A549 (cell line): ENCODE measurements at regions not wholly inside any gene's neighbourhood (a gene's known extent, or its start where the extent isn't known, plus 50 kb on each side); places are given as distances from the start of the nearest gene placed in this dataset.

ENCODE experiments used
- ATAC-seq, 2 experiments: fragments of 200-7000 bp in 1 of 2; fragments of >200 bp in 1 of 2; cut with Nextera tagmentation in 1 of 2; cut with Tn5 transposase in 1 of 2; 3 replicates each; pipeline versions ENCODE4 v1.8.0 to v1.9.1; 2018 to 2020; ENCODE audit warnings: mild to moderate bottlenecking in 1 of 2, moderate library complexity in 1 of 2
- CTCF ChIA-PET: fragments of 300-600 bp; sonication (Branson Sonifier 250); formaldehyde crosslinking; extraction: SDS; loops from one replicate; lab custom pipeline; 2021; ENCODE audit warnings: antibody characterized with exemption, inconsistent platforms; lab: Yijun Ruan, JAX
- POLR2A ChIA-PET: fragments of 350-600 bp; formaldehyde crosslinking; extraction: SDS; loops from one replicate; lab custom pipeline; 2021; ENCODE audit warnings: antibody characterized with exemption, inconsistent platforms; lab: Yijun Ruan, JAX
- DNase-seq, 2 experiments: peaks; one replicate each; pipeline versions ENCODE4 v3.0.0 to v3.0.0-alpha.2; 2011 to 2016; ENCODE audit warnings: low read depth in 1 of 2, low spot score in 1 of 2
- FAIRE-seq: peaks from 2 replicates; lab custom pipeline; 2011; peaks lifted over from hg19 to GRCh38; lab: Jason Lieb, UNC
- H3K27ac ChIP-seq, 2 experiments: fragments of >200 bp; sonication (Bioruptor Twin); formaldehyde crosslinking; 3 replicates each; pipeline ENCODE4 v1.5.1; 2016 to 2017
- H3K4me1 ChIP-seq: fragments of >200 bp; sonication (Bioruptor Twin); formaldehyde crosslinking; 3 replicates; pipeline ENCODE4 v1.6.1; 2016
- H3K4me2 ChIP-seq: fragments of >200 bp; sonication (Bioruptor Twin); formaldehyde crosslinking; 3 replicates; pipeline ENCODE4 v1.6.1; 2016
- H3K4me3 ChIP-seq: fragments of >200 bp; sonication (Bioruptor Twin); formaldehyde crosslinking; 3 replicates; pipeline ENCODE4 v1.5.1; 2016
- H3K9me3 ChIP-seq: fragments of >200 bp; sonication (Bioruptor Twin); formaldehyde crosslinking; 3 replicates; pipeline ENCODE4 v1.6.1; 2016
- ATOH8 ChIP-seq: fragments of 250-450 bp; sonication (Bioruptor Pico); IDR thresholded peaks from 2 replicates; pipeline ENCODE4 v1.5.0; 2020; ENCODE audit warnings: low read depth, mild to moderate bottlenecking, moderate library complexity
- CBX8 ChIP-seq: fragments of 200-600 bp; sonication (generic); IDR thresholded peaks from 2 replicates; pipeline ENCODE4 v1.6.1; 2016
- EHMT2 ChIP-seq: fragments of 200-600 bp; sonication (generic); IDR thresholded peaks from 2 replicates; pipeline ENCODE4 v1.6.1; 2016; ENCODE audit warnings: antibody characterized with exemption, low read depth, mild to moderate bottlenecking, moderate library complexity
- ESRRA ChIP-seq: fragments of 150-350 bp; IDR thresholded peaks from 2 replicates; pipeline ENCODE4 v1.6.1; 2014; ENCODE audit warnings: mild to moderate bottlenecking, low read length, borderline replicate concordance
- FOSL2 ChIP-seq, 2 experiments: fragments of 450-650 bp in 1 of 2; fragments of >200 bp in 1 of 2; sonication (Bioruptor Twin) in 1 of 2; formaldehyde crosslinking; IDR thresholded peaks; 2 replicates each; pipeline versions ENCODE4 v1.5.0 to v1.6.1; 2016 to 2020; ENCODE audit warnings: mild to moderate bottlenecking in 1 of 2, moderate library complexity in 1 of 2
- HDAC2 ChIP-seq: fragments of 200-600 bp; sonication (generic); IDR thresholded peaks from 2 replicates; pipeline ENCODE4 v1.6.1; 2016
- HEYL ChIP-seq: fragments of 250-450 bp; sonication (Bioruptor Pico); IDR thresholded peaks from 2 replicates; pipeline ENCODE4 v1.8.0; 2021; ENCODE audit warnings: mild to moderate bottlenecking, moderate library complexity
- HMGXB4 ChIP-seq: fragments of 250-450 bp; sonication (Bioruptor Pico); IDR thresholded peaks from 2 replicates; pipeline ENCODE4 v1.5.0; 2021; ENCODE audit warnings: mild to moderate bottlenecking, moderate library complexity, borderline replicate concordance
- MAX ChIP-seq: IDR thresholded peaks from 2 replicates; pipeline ENCODE4 v1.6.1; 2012
- NFE2L2 ChIP-seq: fragments of 150-350 bp; conservative IDR thresholded peaks from 2 replicates; pipeline ENCODE4 v1.6.1; 2014; ENCODE audit warnings: low read length
- NPAS2 ChIP-seq: fragments of 250-450 bp; sonication (Bioruptor Pico); IDR thresholded peaks from 2 replicates; pipeline ENCODE4 v1.8.0; 2022; ENCODE audit warnings: mild to moderate bottlenecking, moderate library complexity, borderline replicate concordance
- POLR2A ChIP-seq: IDR thresholded peaks from 2 replicates; pipeline ENCODE4 v1.6.1; 2012; ENCODE audit warnings: mild to moderate bottlenecking, low read length
- POLR2AphosphoS2 ChIP-seq: conservative IDR thresholded peaks from 2 replicates; pipeline ENCODE4 v1.6.1; 2012; ENCODE audit warnings: low read length, improper control_type of control experiment, inconsistent platforms
- RARB ChIP-seq: fragments of 250-450 bp; sonication (Bioruptor Pico); IDR thresholded peaks from 2 replicates; pipeline ENCODE4 v1.8.0; 2021; ENCODE audit warnings: mild to moderate bottlenecking, moderate library complexity
- REST ChIP-seq: fragments of 200-600 bp; sonication (generic); IDR thresholded peaks from 2 replicates; pipeline ENCODE4 v1.6.1; 2016; ENCODE audit warnings: antibody characterized with exemption, mild to moderate bottlenecking, moderate library complexity
- RFX5 ChIP-seq: fragments of 450-650 bp; IDR thresholded peaks from 2 replicates; pipeline ENCODE4 v1.7.1; 2014; ENCODE audit warnings: antibody characterized with exemption, mild to moderate bottlenecking, moderate library complexity
- SREBF2 ChIP-seq: fragments of 450-650 bp; IDR thresholded peaks from 2 replicates; pipeline ENCODE4 v1.6.1; 2014; ENCODE audit warnings: mild to moderate bottlenecking, moderate library complexity
- TFCP2L1 ChIP-seq: fragments of 250-450 bp; sonication (Bioruptor Pico); IDR thresholded peaks from 2 replicates; pipeline ENCODE4 v1.5.0; 2021; ENCODE audit warnings: mild to moderate bottlenecking
- TP53 ChIP-seq: fragments of 250-450 bp; sonication (Bioruptor Pico); IDR thresholded peaks from 2 replicates; pipeline ENCODE4 v1.5.0; 2021; ENCODE audit warnings: mild to moderate bottlenecking, moderate library complexity
- ZSCAN20 ChIP-seq: fragments of 250-450 bp; sonication (Bioruptor Pico); IDR thresholded peaks from 2 replicates; pipeline ENCODE4 v1.8.0; 2022; ENCODE audit warnings: mild to moderate bottlenecking, moderate library complexity
- WGBS: methylation state at CpG from one replicate; pipeline ENCODE4 v1.1.6; 2017; ENCODE audit errors: missing lambda C conversion rate; 5-methylcytosine and 5-hydroxymethylcytosine counted together

GRCh38 chr2:65662654-65663432 lies 230.4 kb upstream of the SPRED2 start:
- ChIA-PET CTCF (no interaction called here), POLR2A (no interaction called here)
- Histone ChIP-seq H3K4me1 (no peaks in the 10 kb centered on the region), H3K27ac (no peak overlapping the region), H3K9me3 (peaks cover 4% of the 10 kb centered on the region; the same call in 1 of the 3 replicates), H3K4me2 (no peak overlapping the region), H3K4me3 (no peak overlapping the region)
- 54% methylated on average over 17 of the region's 17 CpGs for WGBS
- ATAC-seq (no peak), DNase-seq (no peak), FAIRE-seq (no peak)
- TF ChIP-seq TFCP2L1 (CRISPR knock-in tag) (no peak), NFE2L2 (no peak), HEYL (CRISPR knock-in tag) (no peak), FOSL2 (IDR thresholded peaks at IDR 0.05) (no peak), FOSL2 (CRISPR knock-in tag; IDR thresholded peaks at IDR 0.05) (no peak), POLR2AphosphoS2 (no peak), MAX (no peak), ESRRA (no peak), REST (no peak), POLR2A (no peak), EHMT2 (no peak), TP53 (no peak), RFX5 (no peak), HMGXB4 (CRISPR knock-in tag) (no peak), ZSCAN20 (CRISPR knock-in tag) (no peak)

GRCh38 chr2:65661980-65662653 lies 229.7 kb upstream of the SPRED2 start:
- no peak for DNase-seq
- no peaks in the 10 kb centered on the region for H3K4me1 ChIP-seq
- no peak for FAIRE-seq
- H3K27ac ChIP-seq = no peak overlapping the region
- no peak overlapping the region for H3K4me2 ChIP-seq
- CTCF ChIA-PET = no interaction called here
- ATAC-seq = no peak
- WGBS = 60% methylated on average over 8 of the region's 8 CpGs
- TF ChIP-seq CBX8 = no peak
- no peak for TF ChIP-seq RARB (CRISPR knock-in tag)
- no peak for TF ChIP-seq ZSCAN20 (CRISPR knock-in tag)
- no peak for TF ChIP-seq ATOH8 (CRISPR knock-in tag)
- no peak for TF ChIP-seq NPAS2 (CRISPR knock-in tag)
- no peak for TF ChIP-seq HMGXB4 (CRISPR knock-in tag)
- no peak for TF ChIP-seq HDAC2
- no peak for TF ChIP-seq SREBF2
- POLR2A ChIA-PET = no interaction called here
- no peak overlapping the region for H3K4me3 ChIP-seq
- H3K9me3 ChIP-seq = no peaks in the 10 kb centered on the region
